Stimulated activated naive CD8-positive, alpha-beta T cell treated with anti-CD3 and anti-CD28 coated beads, Interleukin-15, amount 100 ng/mL, for 72 hours (primary cell): ENCODE measurements at regions not wholly inside any gene's neighbourhood (a gene's known extent, or its start where the extent isn't known, plus 50 kb on each side); places are given as distances from the start of the nearest gene placed in this dataset.

Experiments used
- ATAC-seq: fragments of 150-1000 bp; cut with Tn5 transposase; 2 replicates; pipeline ENCODE4 v1.10.0; 2021; ENCODE audit warnings: mild to moderate bottlenecking, moderate library complexity
- DNase-seq, 2 donors: peaks; one replicate each; pipeline ENCODE4 v3.0.0; 2021 to 2022
- H3K27ac Mint-ChIP-seq, 2 donors: one replicate each; pipeline ENCODE4 v1.8.0; 2022; ENCODE audit warnings: mild to moderate bottlenecking in 2 of 2, mixed read lengths in 2 of 2, moderate library complexity in 2 of 2
- H3K27me3 Mint-ChIP-seq: one replicate; pipeline ENCODE4 v1.8.0; 2022; ENCODE audit warnings: mixed read lengths
- H3K4me1 Mint-ChIP-seq: one replicate; pipeline ENCODE4 v1.8.0; 2022; ENCODE audit warnings: mild to moderate bottlenecking, mixed read lengths
- H3K4me3 Mint-ChIP-seq, 2 donors: one replicate each; pipeline ENCODE4 v1.8.0; 2022; ENCODE audit warnings: mild to moderate bottlenecking in 2 of 2, mixed read lengths in 2 of 2, moderate library complexity in 1 of 2
- H3K9me3 Mint-ChIP-seq, 2 donors: one replicate each; pipeline ENCODE4 v1.8.0; 2022; ENCODE audit warnings: mixed read lengths in 2 of 2

- no peak for DNase-seq
- no peaks in the 10 kb centered on the region for H3K9me3 Mint-ChIP-seq
- H3K4me1 Mint-ChIP-seq, result peaks cover 50% of the 10 kb centered on the region
- no peak for ATAC-seq
- no peak overlapping the region for H3K27ac Mint-ChIP-seq
- no peak overlapping the region for H3K4me3 Mint-ChIP-seq
- H3K27me3 Mint-ChIP-seq, result peaks cover 5% of the 10 kb centered on the region
Measured at GRCh38 chr7:106765727-106766355, 99.2 kb upstream of the PIK3CG start.

DNA sequence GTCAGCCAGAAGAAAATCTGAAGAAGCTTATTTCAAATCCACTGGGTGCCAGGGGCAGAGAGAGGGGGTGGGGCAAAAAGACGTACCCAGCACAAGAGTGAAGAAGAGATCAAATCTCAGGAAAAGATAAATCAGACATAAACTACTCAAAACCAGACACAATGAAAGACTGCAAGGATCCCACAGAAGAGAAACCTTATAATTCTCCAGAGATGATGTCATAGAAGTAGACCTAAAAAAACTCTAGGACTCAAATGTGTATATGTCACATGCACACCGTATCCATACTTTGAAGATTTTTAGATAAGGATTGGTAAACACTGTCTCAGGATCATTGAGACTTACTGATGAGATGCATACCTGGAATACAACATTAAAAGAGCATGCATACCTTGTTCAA, 98.5 kb upstream of the PIK3CG start:
- DNase-seq (no peak), ATAC-seq (no peak)
- Mint-ChIP-seq H3K9me3 (no peaks in the 10 kb centered on the region), H3K4me1 (peaks cover 50% of the 10 kb centered on the region), H3K27ac (no peak overlapping the region), H3K27me3 (peaks cover 5% of the 10 kb centered on the region), H3K4me3 (peak overlapping the region in 1 of 2 donors; percentile 61)

DNA sequence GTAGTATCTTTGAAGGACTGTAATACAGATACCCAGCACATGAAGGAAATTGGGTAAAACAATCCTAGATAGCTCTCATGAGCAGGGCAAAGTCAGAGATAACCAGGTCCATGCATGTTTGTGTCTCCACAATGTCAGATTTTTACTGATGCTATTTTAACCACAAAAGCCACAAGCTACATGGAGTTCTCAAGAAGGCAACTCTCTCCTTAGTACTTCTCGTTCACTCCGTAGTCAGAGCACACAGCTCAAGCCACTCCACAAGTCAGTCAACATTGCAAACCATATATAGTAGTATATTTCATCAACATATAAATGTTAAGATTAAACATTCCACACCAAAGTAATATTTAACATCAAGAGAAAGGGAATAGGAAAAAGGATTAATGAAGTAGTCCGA, 98.0 kb upstream of the PIK3CG start:
- DNase-seq, result no peak
- Mint-ChIP-seq H3K4me3 (peak overlapping the region; percentile 60 to 61), H3K27ac (peak overlapping the region; percentile 79 to 86), H3K4me1 (peaks cover 51% of the 10 kb centered on the region), H3K27me3 (peaks cover 5% of the 10 kb centered on the region), H3K9me3 (no peaks in the 10 kb centered on the region)
- ATAC-seq, result peak; percentile 29

DNA sequence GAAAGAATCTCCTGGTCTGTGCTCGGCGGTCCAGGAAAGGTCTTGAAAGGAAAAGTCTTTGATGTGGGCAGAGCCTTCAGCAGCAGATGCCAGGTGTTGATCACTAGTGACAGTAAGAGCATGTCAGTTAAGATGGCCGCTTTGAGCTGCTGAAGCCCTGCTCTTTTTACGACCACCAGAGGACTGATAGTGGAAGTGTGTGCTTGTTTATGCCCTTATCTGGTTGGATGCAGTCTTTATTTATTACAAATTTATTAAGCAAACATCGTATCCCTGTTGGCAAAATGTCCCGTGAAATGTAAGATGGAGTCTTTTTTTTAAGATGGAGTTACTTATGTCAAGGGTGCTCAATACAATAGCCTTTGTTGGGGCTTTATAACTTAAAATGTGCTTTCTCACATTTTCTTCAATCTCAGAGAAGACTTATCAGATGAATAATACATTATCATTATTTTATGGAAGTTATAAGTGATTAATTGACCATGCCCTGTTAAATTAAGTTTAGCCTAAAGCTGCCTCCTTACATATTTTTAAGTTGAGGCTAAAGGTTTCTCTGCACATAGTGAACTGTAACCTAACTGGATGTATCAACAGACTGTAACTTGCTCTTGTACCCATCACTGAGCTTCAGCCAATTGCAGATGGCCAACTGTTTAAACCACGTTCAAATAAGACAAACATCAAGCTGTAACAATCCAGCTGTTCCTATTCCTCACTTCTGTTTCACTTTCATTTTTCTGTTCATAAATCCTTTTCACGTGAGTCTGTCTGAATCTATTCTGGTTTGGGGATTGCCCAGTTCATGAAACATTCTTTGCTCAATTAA, 97.4 kb upstream of the PIK3CG start:
- Mint-ChIP-seq H3K27me3 (peaks cover 5% of the 10 kb centered on the region), H3K27ac (peak overlapping the region; percentile 48 to 79), H3K4me1 (peaks cover 58% of the 10 kb centered on the region), H3K9me3 (no peaks in the 10 kb centered on the region), H3K4me3 (peak overlapping the region; percentile 61 to 65)
- peak; percentile 70 for ATAC-seq
- no peak for DNase-seq

- H3K27ac Mint-ChIP-seq, result peak overlapping the region; percentile 17 to 71
- DNase-seq, result no peak
- peaks cover 5% of the 10 kb centered on the region for H3K27me3 Mint-ChIP-seq
- no peaks in the 10 kb centered on the region for H3K9me3 Mint-ChIP-seq
- H3K4me1 Mint-ChIP-seq, result peaks cover 64% of the 10 kb centered on the region
- peak; percentile 68 for ATAC-seq
- H3K4me3 Mint-ChIP-seq, result peak overlapping the region; percentile 61 to 65
Measured at GRCh38 chr7:106768324-106768751, 96.7 kb upstream of the PIK3CG start.

- no peaks in the 10 kb centered on the region for H3K9me3 Mint-ChIP-seq
- peaks cover 75% of the 10 kb centered on the region for H3K4me1 Mint-ChIP-seq
- ATAC-seq (no peak), DNase-seq (no peak)
- H3K27ac Mint-ChIP-seq, result no peak overlapping the region
- H3K27me3 Mint-ChIP-seq, result no peaks in the 10 kb centered on the region
- no peak overlapping the region for H3K4me3 Mint-ChIP-seq
Measured at GRCh38 chr7:106770191-106770590, 94.9 kb upstream of the PIK3CG start.

GRCh38 chr7:106772655-106773108, 92.4 kb upstream of the PIK3CG start:
- Mint-ChIP-seq H3K27ac (no peak overlapping the region), H3K4me1 (peaks cover 63% of the 10 kb centered on the region), H3K9me3 (peaks cover 9 to 11% of the 10 kb centered on the region in 2 donors), H3K4me3 (no peak overlapping the region), H3K27me3 (no peaks in the 10 kb centered on the region)
- DNase-seq (no peak), ATAC-seq (peak; percentile 66)

- Mint-ChIP-seq H3K4me3 (no peak overlapping the region), H3K4me1 (peaks cover 58% of the 10 kb centered on the region), H3K27ac (no peak overlapping the region), H3K27me3 (no peaks in the 10 kb centered on the region), H3K9me3 (peaks cover 9 to 11% of the 10 kb centered on the region in 2 donors)
- DNase-seq (no peak), ATAC-seq (no peak)
Measured at GRCh38 chr7:106773228-106773627, 91.9 kb upstream of the PIK3CG start.

DNA sequence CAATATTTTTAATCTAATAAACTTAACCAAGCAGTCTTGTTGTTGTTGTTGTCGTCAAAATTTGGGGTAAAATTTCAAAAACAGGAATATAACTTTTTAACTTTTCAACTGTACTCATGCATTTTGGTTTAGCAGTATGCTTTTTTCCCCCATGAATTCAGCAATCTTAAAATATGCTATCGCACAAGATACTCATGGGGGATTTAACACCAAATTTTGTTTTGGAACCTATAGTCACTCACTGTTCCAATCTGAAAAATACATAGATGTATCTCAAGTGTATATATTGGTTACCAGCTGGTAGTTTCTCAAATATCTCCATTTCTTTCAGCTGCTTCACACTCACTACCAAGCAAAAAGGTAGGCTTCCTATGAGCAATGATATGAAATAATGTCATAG, 91.4 kb upstream of the PIK3CG start:
- peaks cover 53% of the 10 kb centered on the region for H3K4me1 Mint-ChIP-seq
- no peak overlapping the region for H3K4me3 Mint-ChIP-seq
- H3K9me3 Mint-ChIP-seq, result peaks cover 9 to 11% of the 10 kb centered on the region in 2 donors
- ATAC-seq (no peak), DNase-seq (no peak)
- no peak overlapping the region for H3K27ac Mint-ChIP-seq
- no peaks in the 10 kb centered on the region for H3K27me3 Mint-ChIP-seq

GRCh38 chr7:106774213-106774767, 90.8 kb upstream of the PIK3CG start:
- peaks cover 47% of the 10 kb centered on the region for H3K4me1 Mint-ChIP-seq
- no peak overlapping the region for H3K27ac Mint-ChIP-seq

GRCh38 chr7:106774768-106775551, 90.1 kb upstream of the PIK3CG start:
- H3K27ac Mint-ChIP-seq, result peak overlapping the region in 1 of 2 donors; percentile 51
- H3K27me3 Mint-ChIP-seq, result no peaks in the 10 kb centered on the region
- H3K4me3 Mint-ChIP-seq, result no peak overlapping the region
- ATAC-seq, result no peak
- peak in 1 of 2 donors; percentile 43 for DNase-seq
- H3K4me1 Mint-ChIP-seq, result peaks cover 40% of the 10 kb centered on the region
- H3K9me3 Mint-ChIP-seq, result peaks cover 9 to 11% of the 10 kb centered on the region in 2 donors

More at GRCh38 chr7:106774213-106774767, 90.8 kb upstream of the PIK3CG start:
- no peaks in the 10 kb centered on the region for H3K27me3 Mint-ChIP-seq
- no peak for DNase-seq
- peaks cover 9 to 11% of the 10 kb centered on the region in 2 donors for H3K9me3 Mint-ChIP-seq
- H3K4me3 Mint-ChIP-seq, result no peak overlapping the region
- no peak for ATAC-seq

- H3K4me1 Mint-ChIP-seq, result peaks cover 34% of the 10 kb centered on the region
- ATAC-seq, result no peak
- H3K27ac Mint-ChIP-seq, result no peak overlapping the region
- H3K9me3 Mint-ChIP-seq, result peaks cover 9 to 11% of the 10 kb centered on the region in 2 donors
- no peak overlapping the region for H3K4me3 Mint-ChIP-seq
- no peaks in the 10 kb centered on the region for H3K27me3 Mint-ChIP-seq
- no peak for DNase-seq
Measured at GRCh38 chr7:106775552-106775936, 89.5 kb upstream of the PIK3CG start.

GRCh38 chr7:106775975-106776607, 89.0 kb upstream of the PIK3CG start:
- Mint-ChIP-seq H3K27ac (no peak overlapping the region), H3K9me3 (peaks cover 9 to 11% of the 10 kb centered on the region in 2 donors), H3K4me1 (peaks cover 33% of the 10 kb centered on the region), H3K27me3 (no peaks in the 10 kb centered on the region), H3K4me3 (no peak overlapping the region)
- ATAC-seq (no peak), DNase-seq (no peak)

DNA sequence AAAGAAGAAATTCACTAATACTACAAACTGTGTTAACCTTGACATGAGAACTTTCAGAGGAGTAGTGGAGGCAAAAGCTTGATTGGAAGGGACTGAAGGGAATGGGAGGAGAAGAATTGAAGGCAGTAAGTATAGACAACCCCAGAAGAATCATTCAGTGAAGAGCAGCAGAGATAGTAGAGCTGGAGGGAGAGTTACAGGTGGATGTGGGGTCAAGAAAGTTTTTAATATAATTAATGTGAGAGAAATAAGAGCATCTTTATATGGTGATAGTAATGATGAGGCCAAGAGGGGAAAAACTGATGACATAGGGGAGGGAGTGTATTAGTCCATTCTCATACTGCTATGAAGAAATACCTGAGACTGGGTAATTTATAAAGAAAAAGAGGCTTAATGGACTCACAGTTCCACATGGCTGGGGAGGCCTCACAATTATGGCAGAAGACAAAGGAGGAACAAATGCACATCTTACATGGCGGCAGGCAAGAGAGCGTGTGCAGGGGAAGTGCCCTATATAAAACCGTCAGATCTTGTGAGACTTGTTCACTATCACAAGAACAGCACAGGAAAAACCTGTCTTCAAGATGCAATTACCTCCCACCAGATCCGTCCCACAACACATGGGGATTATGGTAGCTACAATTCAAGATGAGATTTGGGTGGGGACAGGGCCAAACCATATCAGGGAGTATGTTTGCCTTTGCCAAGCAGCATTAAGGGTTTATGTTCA, 88.3 kb upstream of the PIK3CG start:
- Mint-ChIP-seq H3K27me3 (no peaks in the 10 kb centered on the region), H3K4me3 (no peak overlapping the region), H3K9me3 (peaks cover 9 to 11% of the 10 kb centered on the region in 2 donors), H3K27ac (no peak overlapping the region), H3K4me1 (peaks cover 33% of the 10 kb centered on the region)
- ATAC-seq (no peak), DNase-seq (no peak)
